H1 (cell line): ENCODE measurements at regions not wholly inside any gene's neighbourhood (a gene's known extent, or its start where the extent isn't known, plus 50 kb on each side); places are given as distances from the start of the nearest gene placed in this dataset.

Experiments
- SIN3A ChIP-seq, 2 experiments: IDR thresholded peaks in 1 of 2; conservative IDR thresholded peaks in 1 of 2; 2 replicates each; pipeline ENCODE4 v1.6.1; 2011 to 2012; ENCODE audit warnings: low read length in 2 of 2, improper control_type of control experiment in 1 of 2, low read depth in 1 of 2, mild to moderate bottlenecking in 1 of 2
- TF ChIP-seq, protein P1 (sequence below): fragments of 300-600 bp; sonication (generic); IDR thresholded peaks from 2 replicates; pipeline ENCODE4 v1.7.1; 2012; ENCODE audit warnings: low read length, moderate library complexity, mild to moderate bottlenecking, inconsistent platforms; ENCODE audit not compliant: insufficient replicate concordance

DNA sequence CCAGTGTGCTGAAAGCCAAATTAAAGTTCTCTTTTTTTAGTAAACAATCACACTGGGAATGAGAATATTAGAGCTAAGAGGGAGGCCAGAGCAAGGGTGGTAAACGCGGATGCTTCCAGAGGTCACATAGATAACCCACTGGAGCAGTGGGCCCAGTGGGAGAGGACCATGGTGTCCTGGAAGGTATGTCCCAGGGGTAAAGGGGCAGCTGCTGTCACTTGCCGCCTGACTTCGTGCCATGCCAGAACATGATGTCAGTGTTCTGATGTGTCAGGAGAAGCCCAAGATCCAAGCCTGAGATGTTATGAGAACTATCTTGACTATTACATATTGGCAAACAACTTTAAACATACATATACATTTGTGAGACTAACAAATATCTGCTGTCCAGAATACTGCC lies 211.9 kb upstream of the IL12A start (continued):
- TF ChIP-seq, protein P1, sequence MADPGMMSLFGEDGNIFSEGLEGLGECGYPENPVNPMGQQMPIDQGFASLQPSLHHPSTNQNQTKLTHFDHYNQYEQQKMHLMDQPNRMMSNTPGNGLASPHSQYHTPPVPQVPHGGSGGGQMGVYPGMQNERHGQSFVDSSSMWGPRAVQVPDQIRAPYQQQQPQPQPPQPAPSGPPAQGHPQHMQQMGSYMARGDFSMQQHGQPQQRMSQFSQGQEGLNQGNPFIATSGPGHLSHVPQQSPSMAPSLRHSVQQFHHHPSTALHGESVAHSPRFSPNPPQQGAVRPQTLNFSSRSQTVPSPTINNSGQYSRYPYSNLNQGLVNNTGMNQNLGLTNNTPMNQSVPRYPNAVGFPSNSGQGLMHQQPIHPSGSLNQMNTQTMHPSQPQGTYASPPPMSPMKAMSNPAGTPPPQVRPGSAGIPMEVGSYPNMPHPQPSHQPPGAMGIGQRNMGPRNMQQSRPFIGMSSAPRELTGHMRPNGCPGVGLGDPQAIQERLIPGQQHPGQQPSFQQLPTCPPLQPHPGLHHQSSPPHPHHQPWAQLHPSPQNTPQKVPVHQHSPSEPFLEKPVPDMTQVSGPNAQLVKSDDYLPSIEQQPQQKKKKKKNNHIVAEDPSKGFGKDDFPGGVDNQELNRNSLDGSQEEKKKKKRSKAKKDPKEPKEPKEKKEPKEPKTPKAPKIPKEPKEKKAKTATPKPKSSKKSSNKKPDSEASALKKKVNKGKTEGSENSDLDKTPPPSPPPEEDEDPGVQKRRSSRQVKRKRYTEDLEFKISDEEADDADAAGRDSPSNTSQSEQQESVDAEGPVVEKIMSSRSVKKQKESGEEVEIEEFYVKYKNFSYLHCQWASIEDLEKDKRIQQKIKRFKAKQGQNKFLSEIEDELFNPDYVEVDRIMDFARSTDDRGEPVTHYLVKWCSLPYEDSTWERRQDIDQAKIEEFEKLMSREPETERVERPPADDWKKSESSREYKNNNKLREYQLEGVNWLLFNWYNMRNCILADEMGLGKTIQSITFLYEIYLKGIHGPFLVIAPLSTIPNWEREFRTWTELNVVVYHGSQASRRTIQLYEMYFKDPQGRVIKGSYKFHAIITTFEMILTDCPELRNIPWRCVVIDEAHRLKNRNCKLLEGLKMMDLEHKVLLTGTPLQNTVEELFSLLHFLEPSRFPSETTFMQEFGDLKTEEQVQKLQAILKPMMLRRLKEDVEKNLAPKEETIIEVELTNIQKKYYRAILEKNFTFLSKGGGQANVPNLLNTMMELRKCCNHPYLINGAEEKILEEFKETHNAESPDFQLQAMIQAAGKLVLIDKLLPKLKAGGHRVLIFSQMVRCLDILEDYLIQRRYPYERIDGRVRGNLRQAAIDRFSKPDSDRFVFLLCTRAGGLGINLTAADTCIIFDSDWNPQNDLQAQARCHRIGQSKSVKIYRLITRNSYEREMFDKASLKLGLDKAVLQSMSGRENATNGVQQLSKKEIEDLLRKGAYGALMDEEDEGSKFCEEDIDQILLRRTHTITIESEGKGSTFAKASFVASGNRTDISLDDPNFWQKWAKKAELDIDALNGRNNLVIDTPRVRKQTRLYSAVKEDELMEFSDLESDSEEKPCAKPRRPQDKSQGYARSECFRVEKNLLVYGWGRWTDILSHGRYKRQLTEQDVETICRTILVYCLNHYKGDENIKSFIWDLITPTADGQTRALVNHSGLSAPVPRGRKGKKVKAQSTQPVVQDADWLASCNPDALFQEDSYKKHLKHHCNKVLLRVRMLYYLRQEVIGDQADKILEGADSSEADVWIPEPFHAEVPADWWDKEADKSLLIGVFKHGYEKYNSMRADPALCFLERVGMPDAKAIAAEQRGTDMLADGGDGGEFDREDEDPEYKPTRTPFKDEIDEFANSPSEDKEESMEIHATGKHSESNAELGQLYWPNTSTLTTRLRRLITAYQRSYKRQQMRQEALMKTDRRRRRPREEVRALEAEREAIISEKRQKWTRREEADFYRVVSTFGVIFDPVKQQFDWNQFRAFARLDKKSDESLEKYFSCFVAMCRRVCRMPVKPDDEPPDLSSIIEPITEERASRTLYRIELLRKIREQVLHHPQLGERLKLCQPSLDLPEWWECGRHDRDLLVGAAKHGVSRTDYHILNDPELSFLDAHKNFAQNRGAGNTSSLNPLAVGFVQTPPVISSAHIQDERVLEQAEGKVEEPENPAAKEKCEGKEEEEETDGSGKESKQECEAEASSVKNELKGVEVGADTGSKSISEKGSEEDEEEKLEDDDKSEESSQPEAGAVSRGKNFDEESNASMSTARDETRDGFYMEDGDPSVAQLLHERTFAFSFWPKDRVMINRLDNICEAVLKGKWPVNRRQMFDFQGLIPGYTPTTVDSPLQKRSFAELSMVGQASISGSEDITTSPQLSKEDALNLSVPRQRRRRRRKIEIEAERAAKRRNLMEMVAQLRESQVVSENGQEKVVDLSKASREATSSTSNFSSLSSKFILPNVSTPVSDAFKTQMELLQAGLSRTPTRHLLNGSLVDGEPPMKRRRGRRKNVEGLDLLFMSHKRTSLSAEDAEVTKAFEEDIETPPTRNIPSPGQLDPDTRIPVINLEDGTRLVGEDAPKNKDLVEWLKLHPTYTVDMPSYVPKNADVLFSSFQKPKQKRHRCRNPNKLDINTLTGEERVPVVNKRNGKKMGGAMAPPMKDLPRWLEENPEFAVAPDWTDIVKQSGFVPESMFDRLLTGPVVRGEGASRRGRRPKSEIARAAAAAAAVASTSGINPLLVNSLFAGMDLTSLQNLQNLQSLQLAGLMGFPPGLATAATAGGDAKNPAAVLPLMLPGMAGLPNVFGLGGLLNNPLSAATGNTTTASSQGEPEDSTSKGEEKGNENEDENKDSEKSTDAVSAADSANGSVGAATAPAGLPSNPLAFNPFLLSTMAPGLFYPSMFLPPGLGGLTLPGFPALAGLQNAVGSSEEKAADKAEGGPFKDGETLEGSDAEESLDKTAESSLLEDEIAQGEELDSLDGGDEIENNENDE = no peak
- TF ChIP-seq SIN3A (conservative IDR thresholded peaks at IDR 0.05 in 1 of 2, IDR thresholded peaks at IDR 0.05 in 1 of 2; ENCODE audit: low read depth in 1 of 2, low read length in 2 of 2) = no peak
